Thyroid gland (tissue), 4 donors: ENCODE measurements at regions not wholly inside any gene's neighbourhood (a gene's known extent, or its start where the extent isn't known, plus 50 kb on each side); places are given as distances from the start of the nearest gene placed in this dataset.

Experiments used
- DNase-seq, 2 donors: peaks; one replicate each; pipeline ENCODE4 v3.0.0-alpha.2; 2019
- H3K27ac ChIP-seq, 3 donors: fragments of 200-600 bp; sonication (generic); 1 replicate in 2 of 3; 2 replicates in 1 of 3; pipeline ENCODE4 v1.5.1; 2016 to 2019; ENCODE audit warnings: mild to moderate bottlenecking in 1 of 3, moderate library complexity in 1 of 3
- H3K27me3 ChIP-seq: fragments of 200-600 bp; sonication (generic); one replicate; pipeline ENCODE4 v1.5.1; 2019
- H3K36me3 ChIP-seq, 2 donors: fragments of 200-600 bp; sonication (generic); one replicate each; pipeline ENCODE4 v1.5.1; 2016 to 2019
- H3K4me1 ChIP-seq, 2 donors: fragments of 200-600 bp; sonication (generic); one replicate each; pipeline ENCODE4 v1.5.1; 2017 to 2019
- H3K4me3 ChIP-seq, 3 donors: fragments of 200-600 bp; sonication (generic); replicated peaks in 1 of 3; 1 replicate in 2 of 3; 2 replicates in 1 of 3; pipeline ENCODE4 v1.5.1; 2016; ENCODE audit warnings: mild to moderate bottlenecking in 1 of 3
- H3K9me3 ChIP-seq: fragments of 200-600 bp; sonication (generic); one replicate; pipeline ENCODE4 v1.5.1; 2017
- POLR2A ChIP-seq, 2 donors: fragments of 450-650 bp; IDR thresholded peaks; one replicate each; pipeline ENCODE4 v1.6.1; 2017; ENCODE audit warnings: antibody characterized with exemption in 2 of 2, mild to moderate bottlenecking in 2 of 2, moderate library complexity in 1 of 2
- WGBS, 2 donors: methylation state at CpG; one replicate each; pipeline ENCODE4 v1.1.5; 2017; 5-methylcytosine and 5-hydroxymethylcytosine counted together
- intact Hi-C: fragments of 100-400 bp; cut with DNase I; formaldehyde crosslinking; loops from one replicate; pipeline ENCODE4 v1.15.1; 2023
- TF ChIP-seq, protein P1 (sequence below), 6 experiments: fragments of 200-600 bp in 3 of 6; fragments of 450-650 bp in 3 of 6; sonication (generic) in 3 of 6; IDR thresholded peaks; one replicate each; pipeline ENCODE4 v1.5.1; 2016 to 2019; ENCODE audit warnings: antibody characterized with exemption in 6 of 6, mild to moderate bottlenecking in 2 of 6, inconsistent platforms in 1 of 6, moderate library complexity in 1 of 6

DNA sequence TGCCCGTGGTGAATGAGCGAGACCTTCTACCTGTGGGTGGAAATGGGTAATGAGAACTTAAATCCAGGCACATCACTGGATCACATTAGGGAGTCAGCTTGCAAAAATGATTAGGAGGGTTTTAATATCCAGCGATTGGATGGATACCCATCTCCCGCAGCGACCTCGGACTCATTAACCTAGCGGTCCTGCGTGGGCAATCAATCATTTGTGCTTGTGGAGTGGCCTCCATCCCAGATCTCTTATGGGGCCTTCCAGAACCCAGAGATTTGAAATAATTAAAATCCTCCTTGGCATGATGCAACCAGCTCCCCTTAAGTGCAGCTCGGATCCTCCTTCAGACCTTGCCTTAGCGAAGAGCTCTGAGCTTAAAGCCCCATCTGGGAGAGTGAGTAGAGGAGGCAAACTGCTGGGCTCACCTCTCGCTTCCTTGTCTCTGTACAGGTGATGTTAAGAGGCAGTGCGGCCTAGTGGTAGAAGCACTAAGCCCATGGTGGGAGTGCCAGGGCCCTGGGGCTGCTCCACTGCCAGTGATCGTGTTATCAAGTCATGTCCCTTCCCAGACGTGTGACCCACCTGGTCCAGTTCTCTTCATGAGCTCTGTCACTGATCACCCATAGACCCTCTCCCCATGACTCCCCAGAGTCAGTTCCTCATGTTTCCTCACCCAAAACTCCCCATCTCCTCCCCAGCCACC lies 285.2 kb upstream of the TLE3 start:
- TF ChIP-seq, protein P1, sequence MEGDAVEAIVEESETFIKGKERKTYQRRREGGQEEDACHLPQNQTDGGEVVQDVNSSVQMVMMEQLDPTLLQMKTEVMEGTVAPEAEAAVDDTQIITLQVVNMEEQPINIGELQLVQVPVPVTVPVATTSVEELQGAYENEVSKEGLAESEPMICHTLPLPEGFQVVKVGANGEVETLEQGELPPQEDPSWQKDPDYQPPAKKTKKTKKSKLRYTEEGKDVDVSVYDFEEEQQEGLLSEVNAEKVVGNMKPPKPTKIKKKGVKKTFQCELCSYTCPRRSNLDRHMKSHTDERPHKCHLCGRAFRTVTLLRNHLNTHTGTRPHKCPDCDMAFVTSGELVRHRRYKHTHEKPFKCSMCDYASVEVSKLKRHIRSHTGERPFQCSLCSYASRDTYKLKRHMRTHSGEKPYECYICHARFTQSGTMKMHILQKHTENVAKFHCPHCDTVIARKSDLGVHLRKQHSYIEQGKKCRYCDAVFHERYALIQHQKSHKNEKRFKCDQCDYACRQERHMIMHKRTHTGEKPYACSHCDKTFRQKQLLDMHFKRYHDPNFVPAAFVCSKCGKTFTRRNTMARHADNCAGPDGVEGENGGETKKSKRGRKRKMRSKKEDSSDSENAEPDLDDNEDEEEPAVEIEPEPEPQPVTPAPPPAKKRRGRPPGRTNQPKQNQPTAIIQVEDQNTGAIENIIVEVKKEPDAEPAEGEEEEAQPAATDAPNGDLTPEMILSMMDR (IDR thresholded peaks at IDR 0.05): no peak
- no peak for TF ChIP-seq POLR2A (IDR thresholded peaks at IDR 0.05)
- no peak for DNase-seq
- intact Hi-C loops: no loop called here
- Histone ChIP-seq H3K4me1 (no peaks in the 10 kb centered on the region), H3K36me3 (no peaks in the 10 kb centered on the region), H3K4me3 (no peak overlapping the region), H3K27ac (no peak overlapping the region), H3K9me3 (no peaks in the 10 kb centered on the region), H3K27me3 (no peaks in the 10 kb centered on the region)
- 95 to 98% methylated on average over 14 of the region's 14 CpGs for WGBS, 2 donors

DNA sequence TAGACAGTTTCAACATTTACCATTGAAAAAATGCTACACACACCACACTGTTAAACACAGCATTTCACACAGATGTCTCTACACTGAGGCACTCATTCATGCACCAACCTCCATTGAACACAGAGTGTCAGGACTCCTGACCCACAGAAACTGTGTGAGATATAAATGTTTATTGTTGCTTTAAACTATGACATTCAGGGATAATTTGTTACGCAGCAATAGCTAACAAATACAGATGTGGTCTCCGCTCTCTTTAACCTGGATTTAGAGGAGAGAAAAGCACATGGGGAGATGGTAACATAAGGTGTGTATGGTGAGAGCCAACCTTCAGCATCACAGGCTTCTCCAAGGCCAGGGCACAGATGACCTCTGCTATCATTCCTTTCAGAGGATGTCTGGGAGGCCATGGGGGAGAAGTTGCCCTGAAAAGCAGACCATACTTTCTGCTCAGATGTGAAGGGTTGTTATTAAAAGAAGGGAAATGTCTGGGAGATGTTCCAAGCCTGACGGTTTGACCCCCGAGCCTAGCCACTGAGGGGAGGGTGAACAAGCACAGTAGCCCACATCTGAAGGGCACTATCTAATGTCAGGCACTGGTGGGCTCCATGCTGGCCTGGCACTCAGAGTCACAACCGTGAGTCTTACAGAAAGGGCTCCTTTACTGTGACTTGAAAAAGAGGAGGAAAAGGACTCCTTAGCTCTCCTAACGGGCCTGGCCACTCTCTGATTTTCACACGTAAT lies 284.5 kb upstream of the TLE3 start:
- Histone ChIP-seq H3K9me3 (no peaks in the 10 kb centered on the region), H3K27ac (no peak overlapping the region), H3K36me3 (no peaks in the 10 kb centered on the region), H3K27me3 (no peaks in the 10 kb centered on the region), H3K4me1 (peaks cover 0 to 2% of the 10 kb centered on the region in 2 donors), H3K4me3 (no peak overlapping the region)
- no peak for DNase-seq
- 78 to 91% methylated on average over 7 of the region's 7 CpGs for WGBS, 2 donors
- TF ChIP-seq, protein P1 (IDR thresholded peaks at IDR 0.05): no peak
- no peak for TF ChIP-seq POLR2A (IDR thresholded peaks at IDR 0.05)
- intact Hi-C loops: no loop called here

DNA sequence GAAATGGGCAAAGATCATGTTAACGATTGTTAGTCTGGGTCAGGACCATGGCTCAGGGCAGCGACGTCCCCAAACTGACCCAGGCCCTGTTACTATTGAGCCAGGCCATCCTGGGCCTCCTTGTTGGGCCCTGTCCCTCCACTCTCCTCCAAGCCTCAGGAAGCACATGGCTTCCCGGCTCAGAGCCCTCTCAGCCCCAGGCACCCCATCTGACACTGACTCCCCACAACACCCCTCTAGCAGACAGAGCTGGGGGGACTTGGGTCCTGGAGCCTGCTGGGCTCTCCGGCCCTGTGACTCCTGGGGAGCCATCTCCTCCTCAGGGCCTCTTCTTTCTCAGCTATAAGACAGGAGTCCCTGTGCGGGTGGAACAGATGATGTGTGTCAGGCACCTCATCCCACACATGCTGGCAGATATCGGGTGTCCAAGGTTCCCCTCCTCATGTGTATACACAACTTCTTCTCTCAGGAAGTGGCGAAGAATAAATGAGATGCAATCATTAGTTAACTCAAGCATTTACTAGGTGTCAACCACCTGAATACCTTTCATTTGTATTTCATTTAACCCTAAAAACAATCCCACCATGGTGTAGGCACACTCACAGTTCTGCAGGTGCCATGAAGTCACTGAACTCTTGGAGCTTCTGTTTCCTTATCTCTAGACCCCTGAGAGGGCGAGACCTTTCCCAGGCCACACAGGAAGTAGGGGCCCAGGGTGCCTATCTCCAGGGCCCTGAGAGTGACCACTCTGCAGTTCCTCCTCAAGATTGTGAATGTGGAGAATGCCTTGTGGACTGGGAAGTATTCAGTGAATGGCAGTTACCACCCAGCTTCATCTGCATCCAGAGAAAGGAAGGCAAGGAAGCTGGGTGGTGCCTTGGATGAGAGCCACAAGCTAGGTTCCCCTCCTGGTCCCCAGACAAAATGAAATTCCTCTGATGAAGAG lies 282.5 kb upstream of the TLE3 start:
- H3K4me3 ChIP-seq: no peak overlapping the region
- intact Hi-C loops: no loop called here
- no peaks in the 10 kb centered on the region for H3K36me3 ChIP-seq
- TF ChIP-seq, protein P1 (IDR thresholded peaks at IDR 0.05): no peak
- no peak for TF ChIP-seq POLR2A (IDR thresholded peaks at IDR 0.05)
- 94 to 98% methylated on average over 8 to 9 of the region's 9 CpGs for WGBS, 2 donors
- H3K4me1 ChIP-seq: peaks cover 0 to 7% of the 10 kb centered on the region in 2 donors
- no peaks in the 10 kb centered on the region for H3K27me3 ChIP-seq
- no peak overlapping the region for H3K27ac ChIP-seq
- no peaks in the 10 kb centered on the region for H3K9me3 ChIP-seq
- DNase-seq: no peak

DNA sequence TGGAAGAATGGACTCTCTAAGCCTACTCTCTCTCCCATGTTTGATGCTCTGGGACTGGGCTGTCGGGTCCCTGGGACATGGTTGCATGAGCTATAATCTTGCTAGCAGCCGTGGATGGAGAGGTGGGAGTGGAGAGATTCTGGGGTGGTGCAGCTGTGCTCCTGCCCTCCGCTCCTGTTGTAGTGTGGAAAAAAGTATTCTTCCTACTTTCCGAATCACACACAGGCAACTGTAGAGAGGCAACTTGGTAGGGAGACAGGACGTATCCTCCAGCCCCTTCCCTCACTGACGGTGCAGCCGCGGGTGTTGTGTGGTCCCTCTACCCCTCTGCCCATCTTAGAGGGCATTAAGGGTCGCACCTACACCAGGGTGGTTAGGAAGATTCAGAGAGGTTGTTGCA lies 281.4 kb upstream of the TLE3 start:
- Histone ChIP-seq H3K9me3 (no peaks in the 10 kb centered on the region), H3K4me1 (peaks cover 0 to 7% of the 10 kb centered on the region in 2 donors), H3K4me3 (no peak overlapping the region), H3K36me3 (no peaks in the 10 kb centered on the region), H3K27ac (no peak overlapping the region), H3K27me3 (no peaks in the 10 kb centered on the region)
- no peak for DNase-seq
- TF ChIP-seq POLR2A (IDR thresholded peaks at IDR 0.05): no peak
- TF ChIP-seq, protein P1 (IDR thresholded peaks at IDR 0.05): no peak
- intact Hi-C loops: no loop called here
- WGBS, 2 donors: 90 to 94% methylated on average over 9 of the region's 9 CpGs
